Erythroblast (primary cell): ENCODE measurements at regions not wholly inside any gene's neighbourhood (a gene's known extent, or its start where the extent isn't known, plus 50 kb on each side); places are given as distances from the start of the nearest gene placed in this dataset.

Experiments
- GATA1 ChIP-seq: IDR thresholded peaks from 2 replicates; pipeline ENCODE4 v1.6.1; 2011; ENCODE audit warnings: low read depth, mild to moderate bottlenecking, control low read depth, low read length, moderate library complexity
- POLR2A ChIP-seq: IDR thresholded peaks from 2 replicates; pipeline ENCODE4 v1.6.1; 2011; ENCODE audit warnings: mild to moderate bottlenecking, low read length

- TF ChIP-seq POLR2A (no peak), GATA1 (no peak)
These were observed 164.0 kb upstream of the FGF13 start for GRCh38 chrX:138875472-138875871.
